GM23248 (cell line): ENCODE measurements at regions not wholly inside any gene's neighbourhood (a gene's known extent, or its start where the extent isn't known, plus 50 kb on each side); places are given as distances from the start of the nearest gene placed in this dataset.

Experiments used
- EZH2 ChIP-seq: fragments of 200-600 bp; sonication (generic); IDR thresholded peaks from 2 replicates; pipeline ENCODE4 v1.6.1; 2018; ENCODE audit warnings: antibody characterized with exemption, mild to moderate bottlenecking; ENCODE audit not compliant: insufficient read depth, poor library complexity, severe bottlenecking
- EZH2phosphoT487 ChIP-seq: fragments of 200-600 bp; sonication (generic); IDR thresholded peaks from 2 replicates; pipeline ENCODE4 v1.6.1; 2018; ENCODE audit warnings: antibody characterized with exemption, moderate library complexity, mild to moderate bottlenecking, low read depth; ENCODE audit not compliant: insufficient read depth

GRCh38 chr13:44649834-44650233 is 73.7 kb upstream of the TSC22D1 start:
- TF ChIP-seq EZH2phosphoT487 (no peak), EZH2 (no peak)
